PC-9 (cell line): ENCODE measurements at regions not wholly inside any gene's neighbourhood (a gene's known extent, or its start where the extent isn't known, plus 50 kb on each side); places are given as distances from the start of the nearest gene placed in this dataset.

Source experiments
- BruUV-seq: library from RNA; stranded (reverse); fragments of 400-500 nt; replicated peaks from 2 replicates; lab custom pipeline; 2021; lab: Mats Ljungman, UMichigan
- CTCF ChIA-PET: fragments of 300-600 bp; sonication (Branson Sonifier 250); formaldehyde crosslinking; loops from one replicate; lab custom pipeline; 2022; ENCODE audit warnings: antibody characterized with exemption; lab: Charles Lee
- POLR2A ChIA-PET: fragments of 300-600 bp; sonication (Branson Sonifier 250); formaldehyde crosslinking; loops from one replicate; lab custom pipeline; 2022; ENCODE audit warnings: antibody characterized with exemption; ENCODE audit not compliant: unreplicated experiment; lab: Charles Lee
- DNase-seq, 2 experiments: peaks; one replicate each; pipeline versions ENCODE4 v3.0.0 to v3.0.0-alpha.2; 2015 to 2022; ENCODE audit warnings: mixed read lengths in 1 of 2
- H2AFZ ChIP-seq: fragments of 200-600 bp; sonication (generic); 2 replicates; pipeline ENCODE4 v1.8.1; 2017; ENCODE audit warnings: antibody characterized with exemption
- H3F3A ChIP-seq: fragments of 200-600 bp; sonication (generic); 2 replicates; pipeline ENCODE4 v1.8.1; 2017; ENCODE audit warnings: antibody characterized with exemption, mild to moderate bottlenecking, low read depth; ENCODE audit not compliant: insufficient read depth
- H3K27ac ChIP-seq: fragments of 200-600 bp; sonication (generic); 2 replicates; pipeline ENCODE4 v1.6.1; 2016; ENCODE audit warnings: mixed run types
- H3K27me3 ChIP-seq: fragments of 200-600 bp; sonication (generic); 2 replicates; pipeline ENCODE4 v1.6.1; 2016; ENCODE audit warnings: low read depth, mixed run types; ENCODE audit not compliant: insufficient read depth
- H3K36me3 ChIP-seq: fragments of 200-600 bp; sonication (generic); 2 replicates; pipeline ENCODE4 v1.6.1; 2016; ENCODE audit warnings: low read depth, mixed run types
- H3K4me1 ChIP-seq: fragments of 200-600 bp; sonication (generic); replicated peaks from 2 replicates; pipeline ENCODE4 v1.6.1; 2016; ENCODE audit warnings: mixed run types; ENCODE audit not compliant: insufficient read depth
- H3K4me2 ChIP-seq: fragments of 200-600 bp; sonication (generic); 2 replicates; pipeline ENCODE4 v1.6.1; 2017; ENCODE audit warnings: mixed run types
- H3K4me3 ChIP-seq: fragments of 200-600 bp; sonication (generic); 2 replicates; pipeline ENCODE4 v1.6.1; 2016; ENCODE audit warnings: mixed run types
- H3K79me2 ChIP-seq: fragments of 200-600 bp; sonication (generic); 2 replicates; pipeline ENCODE4 v1.6.1; 2017; ENCODE audit warnings: low read depth, mixed run types
- H3K9me2 ChIP-seq: fragments of 200-600 bp; sonication (generic); 2 replicates; pipeline ENCODE4 v1.8.1; 2017; ENCODE audit warnings: mild to moderate bottlenecking; ENCODE audit not compliant: insufficient read depth
- H3K9me3 ChIP-seq: fragments of 200-600 bp; sonication (generic); 2 replicates; pipeline ENCODE4 v1.8.1; 2016; ENCODE audit warnings: low read depth; ENCODE audit not compliant: insufficient read depth
- H4K20me1 ChIP-seq: fragments of 200-600 bp; sonication (generic); 2 replicates; pipeline ENCODE4 v1.8.1; 2017; ENCODE audit not compliant: insufficient read depth
- EZH2 ChIP-seq: fragments of 200-600 bp; sonication (generic); IDR thresholded peaks from 2 replicates; pipeline ENCODE4 v1.8.0; 2017; ENCODE audit warnings: antibody characterized with exemption, low read depth
- intact Hi-C: fragments of 100-400 bp; cut with micrococcal nuclease; formaldehyde crosslinking; loops from one replicate; pipeline ENCODE4 v1.10.0; 2022; ENCODE audit not compliant: unreplicated experiment
- TF ChIP-seq, protein P1 (sequence below): fragments of 200-600 bp; sonication (generic); conservative IDR thresholded peaks from 2 replicates; pipeline ENCODE4 v1.6.1; 2017; ENCODE audit warnings: mixed run types, antibody characterized with exemption, mild to moderate bottlenecking, moderate library complexity

DNA sequence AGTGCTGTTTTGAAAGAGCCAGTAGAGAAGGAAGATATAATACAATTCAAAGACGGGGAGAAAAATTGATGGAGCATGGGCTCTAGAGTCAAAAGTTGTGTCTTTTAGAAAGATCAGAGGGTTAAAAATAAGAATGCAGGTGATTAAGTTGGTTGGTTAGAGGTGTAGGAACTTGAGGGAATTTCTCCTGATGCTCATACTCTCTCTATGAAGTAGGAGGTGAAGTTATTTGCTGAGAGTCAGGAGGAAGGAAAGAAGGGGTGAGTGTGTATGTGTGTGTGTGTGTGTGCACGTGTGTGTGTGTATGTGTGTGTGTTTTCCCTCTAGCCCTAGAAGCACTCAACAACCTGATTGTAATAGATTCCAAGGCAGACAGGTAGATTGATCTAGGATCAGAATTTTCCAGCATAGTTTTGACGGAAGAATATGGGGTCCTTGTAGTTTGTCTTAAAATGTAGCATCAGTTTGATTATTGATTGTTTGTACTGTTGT lies 88.3 kb upstream of the MACF1 start:
- Histone ChIP-seq H3K36me3 (no peaks in the 10 kb centered on the region), H3K9me3 (no peaks in the 10 kb centered on the region), H3K9me2 (no peaks in the 10 kb centered on the region), H3K4me3 (no peak overlapping the region), H4K20me1 (no peaks in the 10 kb centered on the region; the same call in 1 of the 2 replicates), H3K4me2 (peak overlapping the region; percentile 59), H3K27ac (peak overlapping the region; percentile 68), H3K79me2 (peaks cover 89% of the 10 kb centered on the region), H3K27me3 (no peaks in the 10 kb centered on the region), H2AFZ (no peak overlapping the region), H3K4me1 (peaks cover 49% of the 10 kb centered on the region), H3F3A (peaks cover 35% of the 10 kb centered on the region)
- no TSS peak for BruUV-seq
- ChIA-PET CTCF (interaction anchor here (0.5 kb wide), 1 partner anchor 86 kb away, joined by 10 read pairs; no protein-coding TSS in a partner anchor), POLR2A (interaction anchor here (0.6 to 0.7 kb wide), 4 partner anchors 153 to 1424 kb away, joined by 3 to 6 read pairs (median 5); partner anchors contain the start of gene SMAP2)
- no peak for DNase-seq
- intact Hi-C loops, result loop anchor here (2.0 kb wide), 1 partner anchor 17 kb away; no protein-coding TSS in a partner anchor
- TF ChIP-seq, protein P1, sequence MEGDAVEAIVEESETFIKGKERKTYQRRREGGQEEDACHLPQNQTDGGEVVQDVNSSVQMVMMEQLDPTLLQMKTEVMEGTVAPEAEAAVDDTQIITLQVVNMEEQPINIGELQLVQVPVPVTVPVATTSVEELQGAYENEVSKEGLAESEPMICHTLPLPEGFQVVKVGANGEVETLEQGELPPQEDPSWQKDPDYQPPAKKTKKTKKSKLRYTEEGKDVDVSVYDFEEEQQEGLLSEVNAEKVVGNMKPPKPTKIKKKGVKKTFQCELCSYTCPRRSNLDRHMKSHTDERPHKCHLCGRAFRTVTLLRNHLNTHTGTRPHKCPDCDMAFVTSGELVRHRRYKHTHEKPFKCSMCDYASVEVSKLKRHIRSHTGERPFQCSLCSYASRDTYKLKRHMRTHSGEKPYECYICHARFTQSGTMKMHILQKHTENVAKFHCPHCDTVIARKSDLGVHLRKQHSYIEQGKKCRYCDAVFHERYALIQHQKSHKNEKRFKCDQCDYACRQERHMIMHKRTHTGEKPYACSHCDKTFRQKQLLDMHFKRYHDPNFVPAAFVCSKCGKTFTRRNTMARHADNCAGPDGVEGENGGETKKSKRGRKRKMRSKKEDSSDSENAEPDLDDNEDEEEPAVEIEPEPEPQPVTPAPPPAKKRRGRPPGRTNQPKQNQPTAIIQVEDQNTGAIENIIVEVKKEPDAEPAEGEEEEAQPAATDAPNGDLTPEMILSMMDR, result no peak
- no peak for TF ChIP-seq EZH2

DNA sequence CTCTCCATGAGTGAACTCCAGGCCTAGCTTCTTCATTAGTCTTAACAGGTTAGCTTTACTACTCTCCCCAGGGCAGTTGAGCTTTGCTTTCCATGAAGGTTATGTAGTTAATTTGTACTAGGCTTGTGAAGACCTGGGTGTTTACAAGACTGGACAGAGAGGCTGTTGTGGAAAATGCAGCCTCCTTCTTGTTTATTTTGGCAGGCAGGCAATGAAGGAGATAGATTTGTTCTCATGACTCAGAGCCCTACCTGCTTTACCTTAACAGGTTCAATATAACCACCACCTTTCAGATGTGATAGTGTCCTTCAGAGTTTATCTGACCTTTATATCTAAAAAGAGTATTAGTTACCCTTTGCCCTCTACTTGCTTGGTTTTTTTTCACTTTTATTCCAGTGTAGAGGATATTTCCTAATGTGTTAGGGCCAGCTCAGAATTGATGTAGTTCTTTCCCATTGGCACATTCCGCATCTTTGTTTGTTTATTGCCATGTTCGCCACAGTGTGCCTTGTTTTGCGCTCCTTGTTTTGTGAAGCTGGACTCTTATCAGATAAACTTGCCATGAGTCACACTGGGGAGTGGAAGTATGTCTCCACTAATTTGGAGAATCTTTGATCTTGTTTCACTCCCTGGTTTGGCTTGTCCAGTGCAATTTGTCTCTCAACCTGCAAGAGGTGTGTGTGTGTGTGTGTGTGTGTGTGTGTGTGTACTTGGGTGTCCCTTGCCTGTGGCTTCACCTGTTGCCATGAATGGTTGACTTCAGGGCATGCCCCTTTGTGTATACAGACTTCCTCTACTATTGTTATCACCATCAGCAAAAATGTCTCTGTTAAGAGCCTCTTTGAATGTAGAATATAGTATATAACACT lies 87.4 kb upstream of the MACF1 start:
- DNase-seq, result peak; percentile 65 to 95
- intact Hi-C loops, result loop anchor here (1.0 to 2.0 kb wide), 3 partner anchors 12 to 25 kb away; no protein-coding TSS in a partner anchor
- H4K20me1 ChIP-seq, result no peaks in the 10 kb centered on the region; the same call in 1 of the 2 replicates

DNA sequence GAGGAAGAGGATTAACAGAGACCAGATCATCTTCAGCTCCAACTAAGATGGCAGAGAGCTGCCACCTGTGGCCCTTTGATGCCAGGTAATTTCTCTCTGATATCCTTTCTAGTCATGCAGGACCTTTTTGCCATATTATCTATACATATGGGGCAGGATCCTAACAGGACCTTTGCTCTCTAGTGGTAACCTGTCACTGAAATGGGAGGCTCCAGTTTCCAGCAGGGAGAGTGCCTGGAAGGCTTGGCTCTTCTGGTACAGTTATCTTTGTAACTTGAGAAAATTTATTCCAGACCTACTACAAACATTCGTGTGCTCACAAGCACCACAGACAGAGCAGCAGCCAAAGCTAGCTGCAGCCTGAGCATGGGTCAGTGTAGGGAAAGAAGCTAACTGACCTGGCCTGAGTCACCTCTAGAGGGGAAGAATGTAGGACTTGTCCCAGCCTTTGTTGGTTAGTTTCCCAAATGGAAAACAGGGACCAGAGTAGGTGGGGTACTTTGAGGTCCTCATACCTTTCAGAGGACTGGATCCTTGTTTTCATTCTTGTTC lies 86.5 kb upstream of the MACF1 start:
- Histone ChIP-seq H3K9me3 (no peaks in the 10 kb centered on the region), H4K20me1 (no peaks in the 10 kb centered on the region; the same call in 1 of the 2 replicates), H3K79me2 (peaks cover 79% of the 10 kb centered on the region), H2AFZ (no peak overlapping the region), H3F3A (peaks cover 35% of the 10 kb centered on the region), H3K4me1 (peaks cover 48% of the 10 kb centered on the region), H3K27me3 (no peaks in the 10 kb centered on the region), H3K27ac (peak overlapping the region; percentile 68), H3K4me3 (no peak overlapping the region), H3K9me2 (no peaks in the 10 kb centered on the region), H3K4me2 (peak overlapping the region; percentile 59), H3K36me3 (no peaks in the 10 kb centered on the region)
- ChIA-PET CTCF (interaction anchor here (1.0 to 1.1 kb wide), 2 partner anchors 14 to 74 kb away, joined by 4 to 6 read pairs; no protein-coding TSS in a partner anchor), POLR2A (interaction anchor here (0.7 kb wide), 1 partner anchor 15 kb away, joined by 4 read pairs; no protein-coding TSS in a partner anchor)
- BruUV-seq, result no TSS peak
- intact Hi-C loops, result loop anchor here (1.0 to 2.0 kb wide), 3 partner anchors 13 to 24 kb away; no protein-coding TSS in a partner anchor
- DNase-seq, result no peak
- TF ChIP-seq, protein P1, result no peak
- no peak for TF ChIP-seq EZH2

More for the DNA sequence above, 87.4 kb upstream of the MACF1 start:
- peak overlapping the region; percentile 59 for H3K4me2 ChIP-seq
- no peak overlapping the region for H2AFZ ChIP-seq
- peak overlapping the region; percentile 68 for H3K27ac ChIP-seq
- no TSS peak for BruUV-seq
- no peak for TF ChIP-seq EZH2
- H3K4me1 ChIP-seq, result peaks cover 48% of the 10 kb centered on the region
- CTCF ChIA-PET, result interaction anchor here (0.5 to 1.1 kb wide), 6 partner anchors 15 to 145 kb away, joined by 3 to 10 read pairs (median 7); no protein-coding TSS in a partner anchor
- no peak overlapping the region for H3K4me3 ChIP-seq
- H3K79me2 ChIP-seq, result peaks cover 88% of the 10 kb centered on the region
- no peaks in the 10 kb centered on the region for H3K36me3 ChIP-seq
- no peaks in the 10 kb centered on the region for H3K27me3 ChIP-seq
- POLR2A ChIA-PET, result interaction anchor here (0.6 to 0.7 kb wide), 6 partner anchors 75 to 1425 kb away, joined by 3 to 5 read pairs (median 4); partner anchors contain the start of gene SMAP2
- H3K9me3 ChIP-seq, result no peaks in the 10 kb centered on the region
- no peaks in the 10 kb centered on the region for H3K9me2 ChIP-seq
- H3F3A ChIP-seq, result peaks cover 35% of the 10 kb centered on the region
